ENCODE measurements at regions not wholly inside any gene's neighbourhood (a gene's known extent, or its start where the extent isn't known, plus 50 kb on each side); places are given as distances from the start of the nearest gene placed in this dataset.

DNA sequence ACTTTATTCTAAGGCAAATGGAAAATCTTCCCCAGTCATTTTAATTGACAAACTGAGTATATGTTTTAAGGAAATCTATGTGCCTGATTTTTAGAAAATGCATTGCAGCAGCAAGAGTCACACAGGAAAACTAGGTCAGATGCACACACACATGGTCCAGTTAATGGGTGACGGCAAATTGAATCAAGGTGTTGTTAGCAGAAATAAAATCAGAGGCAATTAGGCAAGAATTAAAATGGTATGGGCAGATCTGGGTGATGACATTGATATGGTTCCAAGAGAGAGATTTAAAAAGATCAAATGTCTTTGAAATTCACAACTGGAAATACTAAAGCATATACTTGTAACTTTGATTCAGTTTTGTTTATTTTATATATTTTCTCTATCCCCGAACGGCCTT, 174.2 kb upstream of the CDH19 start (continued):
- TF ChIP-seq FOSL1 (IDR thresholded peaks at IDR 0.05; ENCODE audit: insufficient read depth, low read depth, low read length) (no peak), HDAC6 (IDR thresholded peaks at IDR 0.05; ENCODE audit: low read depth, low read length) (no peak), GABPA (IDR thresholded peaks at IDR 0.05; ENCODE audit: borderline replicate concordance, insufficient read depth, low read length) (no peak)

Data from H1 (cell line).